HG02870 (cell line): ENCODE measurements at regions not wholly inside any gene's neighbourhood (a gene's known extent, or its start where the extent isn't known, plus 50 kb on each side); places are given as distances from the start of the nearest gene placed in this dataset.

Source experiments
- ATAC-seq: cut with Tn5 transposase; IDR thresholded peaks from one replicate; pipeline ENCODE4 v1.9.1; 2021; ENCODE audit warnings: mild to moderate bottlenecking, moderate library complexity; ENCODE audit not compliant: unreplicated experiment

DNA sequence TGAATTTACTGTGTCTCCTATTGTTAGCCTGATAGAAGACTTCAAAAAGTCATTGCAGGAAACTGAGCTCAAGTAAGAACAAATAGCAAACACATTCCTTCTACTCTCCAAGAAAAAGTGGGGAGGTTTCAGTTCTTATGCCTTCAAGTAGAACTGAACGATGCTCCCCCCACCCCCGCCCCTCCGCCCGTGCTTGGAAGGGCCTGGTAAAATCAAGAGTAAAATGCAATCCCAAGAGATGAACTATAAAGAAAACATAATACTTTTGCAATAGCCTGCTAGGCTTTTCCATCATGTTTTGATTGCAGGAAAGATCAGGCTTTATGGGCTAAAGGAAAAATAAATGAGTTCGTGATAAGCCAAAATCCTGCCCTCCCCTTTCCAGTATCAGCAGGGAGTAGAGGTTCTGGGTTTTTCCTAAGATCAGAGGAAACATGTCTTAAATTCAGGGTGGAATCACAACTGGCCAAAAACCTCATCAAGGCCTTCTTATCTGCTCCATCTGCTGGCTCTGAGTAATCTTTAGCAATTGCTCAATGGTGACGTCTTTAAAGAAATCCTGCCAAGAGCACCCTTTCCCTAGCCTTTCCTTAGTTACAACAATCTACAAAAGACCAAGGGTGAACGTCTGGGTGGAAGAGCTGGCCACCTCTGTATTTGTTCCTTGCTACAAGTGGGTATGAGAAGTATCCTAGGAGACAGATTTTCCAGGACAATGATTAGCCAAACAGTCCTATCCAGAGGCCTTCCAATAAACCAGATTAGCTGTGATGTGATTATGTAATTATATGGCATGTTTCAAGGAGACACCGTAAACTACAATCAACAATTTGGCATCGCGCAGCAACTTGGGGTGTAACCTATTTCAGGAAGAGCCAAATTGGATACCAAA is 66.3 kb upstream of the FAM9C start:
- no peak for ATAC-seq

GRCh38 chrX:13109817-13110216 is 65.4 kb upstream of the FAM9C start:
- no peak for ATAC-seq

DNA sequence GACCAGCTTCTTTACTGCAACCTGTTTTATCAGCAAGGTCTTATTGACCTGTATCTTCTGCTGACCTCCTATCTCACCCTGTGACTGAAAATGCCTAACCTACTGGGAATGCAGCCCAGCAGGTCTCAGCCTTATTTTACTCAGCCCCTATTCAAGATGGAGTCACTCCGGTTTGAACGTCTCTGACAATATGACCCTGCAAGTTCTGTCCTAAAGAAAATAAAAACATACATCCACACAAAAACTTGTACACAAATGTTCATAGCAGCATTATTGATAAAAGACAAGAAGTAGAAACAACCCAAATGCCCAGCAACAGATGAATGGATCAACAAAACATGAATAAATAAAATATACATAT is 59.5 kb upstream of the FAM9C start:
- ATAC-seq: no peak

- ATAC-seq: no peak
These were observed 58.9 kb upstream of the FAM9C start for GRCh38 chrX:13103188-13103913.

DNA sequence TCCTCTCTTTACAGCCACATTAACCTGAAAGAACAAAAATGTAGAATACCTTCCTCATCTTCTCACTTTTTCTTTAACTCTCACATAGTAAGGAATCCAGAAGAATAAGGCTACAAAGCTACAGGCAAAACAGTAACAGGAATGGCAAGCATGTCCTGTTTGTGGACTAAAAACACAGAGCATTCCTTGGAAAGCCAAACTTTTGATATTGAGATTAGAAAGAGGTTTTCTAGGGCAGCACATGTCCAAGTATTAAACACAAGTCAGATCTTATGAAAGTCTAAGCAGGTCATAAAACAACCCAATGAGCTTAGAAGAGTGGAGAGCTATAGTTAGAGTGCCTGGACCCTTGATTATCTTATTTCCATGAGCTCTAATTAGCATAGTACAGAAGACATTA is 58.2 kb upstream of the FAM9C start:
- ATAC-seq: no peak

DNA sequence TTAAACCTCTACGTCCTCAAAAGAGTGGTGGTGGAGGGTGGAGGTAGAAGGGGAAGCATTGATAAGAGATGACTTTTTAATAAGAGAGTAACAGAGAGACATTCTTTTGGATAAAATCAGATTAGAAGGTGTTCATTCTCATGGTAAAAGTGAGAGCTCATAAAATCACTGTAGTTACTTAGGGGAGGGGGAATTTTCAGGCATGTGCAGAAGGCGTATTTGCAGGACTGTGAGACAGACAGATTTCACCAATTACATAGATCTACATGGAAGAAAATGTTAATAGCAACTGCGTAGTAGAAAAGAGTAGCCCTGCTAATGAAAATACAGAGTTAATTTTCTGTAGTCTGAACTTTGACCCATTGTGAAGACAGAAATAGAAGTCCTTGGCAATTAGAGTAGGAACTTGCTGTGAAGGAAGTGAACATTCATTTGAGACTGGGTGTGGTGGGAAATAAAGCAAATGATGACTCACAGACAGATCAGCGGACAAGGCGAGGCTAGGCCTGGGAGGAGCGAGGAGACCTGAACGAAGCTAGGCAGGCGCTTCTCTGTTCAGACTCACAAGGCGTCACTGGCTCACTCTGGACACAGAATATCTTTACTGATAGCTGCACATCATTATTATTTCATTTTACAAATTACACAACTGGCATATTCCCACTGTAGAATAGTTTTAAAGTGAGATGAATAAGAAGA is 57.2 kb upstream of the FAM9C start:
- no peak for ATAC-seq

DNA sequence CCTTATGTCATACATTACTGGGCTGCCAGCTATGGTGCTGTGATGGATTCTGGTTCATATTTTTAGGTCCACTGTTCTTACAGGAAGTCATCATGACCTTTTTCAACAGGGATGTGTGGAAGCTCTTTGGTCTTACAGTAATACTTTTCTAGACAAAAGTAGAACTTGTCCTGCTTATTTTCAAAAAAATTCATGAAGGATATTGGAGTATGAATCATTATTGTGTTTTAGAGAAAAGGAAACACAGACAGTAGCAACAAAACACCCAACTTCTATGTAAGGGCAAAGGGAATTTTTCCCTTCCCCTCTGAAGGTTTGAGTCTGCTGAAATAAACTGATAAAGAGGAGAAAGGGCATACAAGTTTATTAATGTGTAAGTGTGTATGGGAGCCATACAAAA is 54.7 kb upstream of the FAM9C start:
- no peak for ATAC-seq

- no peak for ATAC-seq
These were observed 52.3 kb upstream of the FAM9C start for GRCh38 chrX:13096728-13097127.

- ATAC-seq: no peak
These were observed 50.5 kb upstream of the FAM9C start for GRCh38 chrX:13094828-13095341.

GRCh38 chrX:13094374-13094773 is 50.0 kb upstream of the FAM9C start:
- no peak for ATAC-seq
